A673 (cell line): ENCODE measurements at regions not wholly inside any gene's neighbourhood (a gene's known extent, or its start where the extent isn't known, plus 50 kb on each side); places are given as distances from the start of the nearest gene placed in this dataset.

Experiments
- BruUV-seq: library from RNA; stranded (reverse); fragments of 400-500 nt; replicated peaks from 2 replicates; lab custom pipeline; 2021; lab: Mats Ljungman, UMichigan
- CTCF ChIA-PET: fragments of 300-600 bp; sonication (Branson Sonifier 250); formaldehyde crosslinking; loops from one replicate; lab custom pipeline; 2022; ENCODE audit warnings: antibody characterized with exemption; lab: Charles Lee
- POLR2A ChIA-PET: fragments of 300-600 bp; sonication (Branson Sonifier 250); formaldehyde crosslinking; loops from one replicate; lab custom pipeline; 2022; ENCODE audit warnings: antibody characterized with exemption; ENCODE audit not compliant: low non-redundant PET; lab: Charles Lee
- DNase-seq: peaks from one replicate; pipeline ENCODE4 v3.0.0-alpha.2; 2015; ENCODE audit warnings: low spot score
- H3K27ac ChIP-seq: fragments of 200-600 bp; sonication (generic); 2 replicates; pipeline ENCODE4 v1.5.1; 2016; ENCODE audit warnings: mixed run types, low read depth, mild to moderate bottlenecking, mixed read lengths, antibody characterized with exemption, low read length; ENCODE audit not compliant: poor library complexity, severe bottlenecking
- H3K27me3 ChIP-seq: fragments of 200-600 bp; sonication (generic); replicated peaks from 2 replicates; pipeline ENCODE4 v1.6.1; 2017; ENCODE audit warnings: mixed run types, low read depth, mild to moderate bottlenecking, mixed read lengths, antibody characterized with exemption, low read length; ENCODE audit not compliant: insufficient read depth, poor library complexity
- H3K36me3 ChIP-seq: fragments of 200-600 bp; sonication (generic); 2 replicates; pipeline ENCODE4 v1.6.1; 2016; ENCODE audit warnings: mixed run types, mild to moderate bottlenecking, mixed read lengths, antibody characterized with exemption, low read length; ENCODE audit not compliant: insufficient read depth, poor library complexity, severe bottlenecking
- H3K4me1 ChIP-seq: fragments of 200-600 bp; sonication (generic); 2 replicates; pipeline ENCODE4 v1.6.1; 2017; ENCODE audit warnings: mixed run types, mild to moderate bottlenecking, mixed read lengths, antibody characterized with exemption, low read length; ENCODE audit not compliant: insufficient read depth, poor library complexity, severe bottlenecking
- H3K4me3 ChIP-seq: fragments of 200-600 bp; sonication (generic); 2 replicates; pipeline ENCODE4 v1.5.1; 2016; ENCODE audit warnings: low read depth, mixed run types, mild to moderate bottlenecking, mixed read lengths, low read length; ENCODE audit not compliant: poor library complexity, severe bottlenecking
- H3K9me3 ChIP-seq: fragments of 200-600 bp; sonication (generic); 2 replicates; pipeline ENCODE4 v1.6.1; 2016; ENCODE audit warnings: mixed run types, low read depth, mild to moderate bottlenecking, mixed read lengths, antibody characterized with exemption, low read length; ENCODE audit not compliant: poor library complexity, severe bottlenecking
- EZH2 ChIP-seq: fragments of 200-600 bp; sonication (generic); IDR thresholded peaks from 2 replicates; pipeline ENCODE4 v1.6.1; 2017; ENCODE audit warnings: borderline replicate concordance, low read depth, mild to moderate bottlenecking, mixed read lengths, antibody characterized with exemption, low read length; ENCODE audit not compliant: poor library complexity, severe bottlenecking
- intact Hi-C: fragments of 100-400 bp; cut with micrococcal nuclease; formaldehyde crosslinking; loops from one replicate; pipeline ENCODE4 v1.10.0; 2022; ENCODE audit not compliant: unreplicated experiment
- TF ChIP-seq, protein P1 (sequence below): fragments of 300-800, 200-600 bp; sonication (generic); conservative IDR thresholded peaks from 2 replicates; pipeline ENCODE4 v1.5.1; 2017; ENCODE audit warnings: low read depth, mild to moderate bottlenecking, antibody characterized with exemption, low read length, moderate library complexity, mixed read lengths

- Histone ChIP-seq H3K27me3 (no peaks in the 10 kb centered on the region), H3K4me3 (no peak overlapping the region), H3K27ac (no peak overlapping the region), H3K4me1 (no peaks in the 10 kb centered on the region), H3K9me3 (no peaks in the 10 kb centered on the region), H3K36me3 (no peaks in the 10 kb centered on the region)
- CTCF ChIA-PET = no interaction called here
- TF ChIP-seq EZH2 = no peak
- TF ChIP-seq, protein P1, sequence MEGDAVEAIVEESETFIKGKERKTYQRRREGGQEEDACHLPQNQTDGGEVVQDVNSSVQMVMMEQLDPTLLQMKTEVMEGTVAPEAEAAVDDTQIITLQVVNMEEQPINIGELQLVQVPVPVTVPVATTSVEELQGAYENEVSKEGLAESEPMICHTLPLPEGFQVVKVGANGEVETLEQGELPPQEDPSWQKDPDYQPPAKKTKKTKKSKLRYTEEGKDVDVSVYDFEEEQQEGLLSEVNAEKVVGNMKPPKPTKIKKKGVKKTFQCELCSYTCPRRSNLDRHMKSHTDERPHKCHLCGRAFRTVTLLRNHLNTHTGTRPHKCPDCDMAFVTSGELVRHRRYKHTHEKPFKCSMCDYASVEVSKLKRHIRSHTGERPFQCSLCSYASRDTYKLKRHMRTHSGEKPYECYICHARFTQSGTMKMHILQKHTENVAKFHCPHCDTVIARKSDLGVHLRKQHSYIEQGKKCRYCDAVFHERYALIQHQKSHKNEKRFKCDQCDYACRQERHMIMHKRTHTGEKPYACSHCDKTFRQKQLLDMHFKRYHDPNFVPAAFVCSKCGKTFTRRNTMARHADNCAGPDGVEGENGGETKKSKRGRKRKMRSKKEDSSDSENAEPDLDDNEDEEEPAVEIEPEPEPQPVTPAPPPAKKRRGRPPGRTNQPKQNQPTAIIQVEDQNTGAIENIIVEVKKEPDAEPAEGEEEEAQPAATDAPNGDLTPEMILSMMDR = no peak
- BruUV-seq = no TSS peak
- DNase-seq = no peak
- intact Hi-C loops = no loop called here
- POLR2A ChIA-PET = no interaction called here
Measured at GRCh38 chr11:92820860-92821259, 148.6 kb upstream of the MTNR1B start.

- H3K4me3 ChIP-seq = no peak overlapping the region
- no peaks in the 10 kb centered on the region for H3K4me1 ChIP-seq
- ChIA-PET POLR2A (no interaction called here), CTCF (no interaction called here)
- H3K9me3 ChIP-seq = no peaks in the 10 kb centered on the region
- intact Hi-C loops = no loop called here
- no peak overlapping the region for H3K27ac ChIP-seq
- no peaks in the 10 kb centered on the region for H3K36me3 ChIP-seq
- no peak for DNase-seq
- no peak for TF ChIP-seq EZH2
- TF ChIP-seq, protein P1 = no peak
- BruUV-seq = no TSS peak
- H3K27me3 ChIP-seq = no peaks in the 10 kb centered on the region
Measured at GRCh38 chr11:92822410-92822809, 147.0 kb upstream of the MTNR1B start.

- TF ChIP-seq, protein P1 = no peak
- TF ChIP-seq EZH2 = no peak
- H3K27me3 ChIP-seq = no peaks in the 10 kb centered on the region
- no peaks in the 10 kb centered on the region for H3K36me3 ChIP-seq
- H3K4me3 ChIP-seq = no peak overlapping the region
- no TSS peak for BruUV-seq
- no peaks in the 10 kb centered on the region for H3K4me1 ChIP-seq
- H3K27ac ChIP-seq = no peak overlapping the region
- H3K9me3 ChIP-seq = no peaks in the 10 kb centered on the region
- CTCF ChIA-PET = no interaction called here
- DNase-seq = no peak
- intact Hi-C loops = no loop called here
- POLR2A ChIA-PET = no interaction called here
Measured at GRCh38 chr11:92826136-92826535, 143.3 kb upstream of the MTNR1B start.
